Stomach (tissue), 8 donors: ENCODE measurements at regions not wholly inside any gene's neighbourhood (a gene's known extent, or its start where the extent isn't known, plus 50 kb on each side); places are given as distances from the start of the nearest gene placed in this dataset.
"Not testable (repeated sequence)": the region's sequence is repeated elsewhere in the genome, so short reads cannot be mapped to it uniquely, and the experiment has no call there.

Experiments used
- DNase-seq, 2 donors: peaks; one replicate each; pipeline versions ENCODE4 v3.0.0 to v3.0.0-alpha.2; 2013 to 2019
- H3K27ac ChIP-seq, 5 donors: fragments of 200-600 bp in 4 of 5; sonication (generic) in 4 of 5; one replicate each; pipeline ENCODE4 v1.5.1; 2013 to 2019; ENCODE audit warnings: mild to moderate bottlenecking in 1 of 5, moderate library complexity in 1 of 5
- H3K27me3 ChIP-seq, 3 donors: fragments of 200-600 bp; sonication (generic); one replicate each; pipeline ENCODE4 v1.5.1; 2017 to 2019; ENCODE audit warnings: mixed run types in 1 of 3
- H3K36me3 ChIP-seq, 4 donors: fragments of 200-600 bp; sonication (generic); 1 replicate in 3 of 4; 2 replicates in 1 of 4; pipeline ENCODE4 v1.5.1; 2016 to 2019
- H3K4me1 ChIP-seq, 4 donors: fragments of 200-600 bp; sonication (generic); one replicate each; pipeline ENCODE4 v1.5.1; 2016 to 2019
- H3K4me3 ChIP-seq, 4 donors: fragments of 200-600 bp; sonication (generic) in 3 of 4; one replicate each; pipeline ENCODE4 v1.5.1; 2016 to 2019; ENCODE audit warnings: mild to moderate bottlenecking in 1 of 4
- H3K9me3 ChIP-seq, 4 donors: fragments of 200-600 bp; sonication (generic); one replicate each; pipeline ENCODE4 v1.5.1; 2016 to 2019
- CTCF ChIP-seq, 7 experiments: fragments of 450-650 bp in 4 of 7; fragments of 200-600 bp in 3 of 7; sonication (generic) in 3 of 7; IDR thresholded peaks; one replicate each; pipeline ENCODE4 v1.5.1; 2016 to 2019; ENCODE audit warnings: antibody characterized with exemption in 7 of 7, control low read depth in 2 of 7, mild to moderate bottlenecking in 1 of 7
- EP300 ChIP-seq: sonication (generic); formaldehyde crosslinking; IDR thresholded peaks from one replicate; pipeline ENCODE4 v1.6.1; 2017; ENCODE audit warnings: antibody characterized with exemption
- POLR2A ChIP-seq, 4 donors: fragments of 450-650 bp; IDR thresholded peaks; one replicate each; pipeline ENCODE4 v1.6.1; 2016; ENCODE audit warnings: antibody characterized with exemption in 4 of 4, control low read depth in 2 of 4, mild to moderate bottlenecking in 1 of 4, moderate library complexity in 1 of 4
- POLR2AphosphoS5 ChIP-seq, 3 donors: sonication (generic); formaldehyde crosslinking; IDR thresholded peaks; one replicate each; pipeline ENCODE4 v1.6.1; 2016; ENCODE audit warnings: antibody characterized with exemption in 3 of 3
- WGBS, 5 donors: extraction: QIAGEN DNeasy Blood & Tissue Kit in 3 of 5; methylation state at CpG; one replicate each; pipeline versions ENCODE4 v1.1.5 to v1.1.7; 2013 to 2018; 5-methylcytosine and 5-hydroxymethylcytosine counted together
- intact Hi-C: fragments of 100-400 bp; cut with DNase I; formaldehyde crosslinking; loops from one replicate; pipeline ENCODE4 v1.15.1; 2023; ENCODE audit warnings: low total_unique reads
- donor health status: healthy with polysubstance abuse.
- donor health status: Bipolar disorder and iron deficiency.
- donor health status: healthy.

- H3K27me3 ChIP-seq, result peaks cover 0 to 9% (median 0%) of the 10 kb centered on the region in 3 donors
- no peak for DNase-seq
- no peak overlapping the region for H3K27ac ChIP-seq
- intact Hi-C loops, result no loop called here
- H3K36me3 ChIP-seq, result no peaks in the 10 kb centered on the region
- no peak for TF ChIP-seq POLR2AphosphoS5 (IDR thresholded peaks at IDR 0.05)
- no peak for TF ChIP-seq POLR2A (IDR thresholded peaks at IDR 0.05)
- TF ChIP-seq EP300, result no peak
- no peak for TF ChIP-seq CTCF (IDR thresholded peaks at IDR 0.05)
- no peak overlapping the region for H3K4me3 ChIP-seq
- H3K4me1 ChIP-seq, result no peaks in the 10 kb centered on the region
- peaks cover 0 to 5% (median 0%) of the 10 kb centered on the region in 4 donors for H3K9me3 ChIP-seq
Observed at GRCh38 chr19:31534231-31534630, 185.0 kb upstream of the TSHZ3 start.

- DNase-seq, result no peak
- Histone ChIP-seq H3K4me1 (no peaks in the 10 kb centered on the region), H3K36me3 (no peaks in the 10 kb centered on the region), H3K4me3 (no peak overlapping the region), H3K27ac (no peak overlapping the region), H3K27me3 (peaks cover 0 to 14% (median 0%) of the 10 kb centered on the region in 3 donors), H3K9me3 (peaks cover 0 to 5% (median 0%) of the 10 kb centered on the region in 4 donors)
- TF ChIP-seq POLR2AphosphoS5 (IDR thresholded peaks at IDR 0.05) (no peak), EP300 (no peak), CTCF (IDR thresholded peaks at IDR 0.05) (no peak), POLR2A (IDR thresholded peaks at IDR 0.05) (no peak)
- intact Hi-C loops, result no loop called here
- 84 to 88% (median 85%) methylated on average over 17 of the region's 17 CpGs for WGBS, 5 donors
Observed at GRCh38 chr19:31534786-31535657, 185.8 kb upstream of the TSHZ3 start.

GRCh38 chr19:31535691-31536460 lies 186.6 kb upstream of the TSHZ3 start:
- WGBS, 5 donors, result 78 to 83% (median 81%) methylated on average over 7 to 8 of the region's 8 CpGs
- intact Hi-C loops, result no loop called here
- H3K9me3 ChIP-seq, result peaks cover 0 to 5% (median 0%) of the 10 kb centered on the region in 4 donors
- no peaks in the 10 kb centered on the region for H3K36me3 ChIP-seq
- no peak for DNase-seq
- H3K4me1 ChIP-seq, result no peaks in the 10 kb centered on the region
- no peak overlapping the region for H3K27ac ChIP-seq
- peaks cover 0 to 14% (median 0%) of the 10 kb centered on the region in 3 donors for H3K27me3 ChIP-seq
- no peak for TF ChIP-seq CTCF (IDR thresholded peaks at IDR 0.05)
- TF ChIP-seq POLR2AphosphoS5 (IDR thresholded peaks at IDR 0.05), result no peak
- no peak for TF ChIP-seq EP300
- TF ChIP-seq POLR2A (IDR thresholded peaks at IDR 0.05), result no peak
- H3K4me3 ChIP-seq, result no peak overlapping the region

- H3K36me3 ChIP-seq, result no peaks in the 10 kb centered on the region
- H3K9me3 ChIP-seq, result peaks cover 0 to 5% (median 0%) of the 10 kb centered on the region in 4 donors
- intact Hi-C loops, result no loop called here
- no peak overlapping the region for H3K4me3 ChIP-seq
- no peak overlapping the region for H3K27ac ChIP-seq
- DNase-seq, result no peak
- peaks cover 0 to 14% (median 0%) of the 10 kb centered on the region in 3 donors for H3K27me3 ChIP-seq
- H3K4me1 ChIP-seq, result no peaks in the 10 kb centered on the region
- WGBS, 5 donors, result 81 to 97% (median 95%) methylated on average over 3 of the region's 3 CpGs
- TF ChIP-seq CTCF (IDR thresholded peaks at IDR 0.05) (no peak), POLR2A (IDR thresholded peaks at IDR 0.05) (no peak), POLR2AphosphoS5 (IDR thresholded peaks at IDR 0.05) (no peak), EP300 (no peak)
Observed at GRCh38 chr19:31537136-31537535, 187.9 kb upstream of the TSHZ3 start.

GRCh38 chr19:31537902-31538301 lies 188.7 kb upstream of the TSHZ3 start:
- intact Hi-C loops, H3K9me3 ChIP-seq, H3K36me3 ChIP-seq, DNase-seq, H3K4me1 ChIP-seq, H3K27ac ChIP-seq, H3K4me3 ChIP-seq: not testable (repeated sequence)
- H3K27me3 ChIP-seq, result peaks cover 0 to 14% (median 0%) of the 10 kb centered on the region in 3 donors
- 64 to 76% (median 73%) methylated on average over 5 of the region's 5 CpGs for WGBS, 5 donors
